HepG2 (cell line): ENCODE measurements at regions not wholly inside any gene's neighbourhood (a gene's known extent, or its start where the extent isn't known, plus 50 kb on each side); places are given as distances from the start of the nearest gene placed in this dataset.

Source experiments
- ATAC-seq: fragments of 200-7000 bp; cut with Tn5 transposase; 3 replicates; pipeline ENCODE4 v1.9.1; 2020; ENCODE audit warnings: mild to moderate bottlenecking, moderate library complexity
- BruUV-seq: library from RNA; stranded (reverse); fragments of 400-500 nt; replicated peaks from 2 replicates; lab custom pipeline; 2021; lab: Mats Ljungman, UMichigan
- CTCF ChIA-PET: fragments of 300-600 bp; formaldehyde crosslinking; extraction: SDS; loops from one replicate; lab custom pipeline; 2021; ENCODE audit warnings: low total read pairs, inconsistent platforms, low intra/inter-chr PET ratio; lab: Yijun Ruan, JAX
- POLR2A ChIA-PET: fragments of 350-600 bp; sonication (Branson Sonifier 250); formaldehyde crosslinking; loops from one replicate; lab custom pipeline; 2020; ENCODE audit warnings: antibody characterized with exemption, inconsistent platforms; lab: Yijun Ruan, JAX
- DNase-seq: peaks from one replicate; pipeline ENCODE4 v3.0.0-alpha.2; 2015; ENCODE audit warnings: low spot score
- FAIRE-seq: peaks from 3 replicates; lab custom pipeline; 2011; peaks lifted over from hg19 to GRCh38; lab: Jason Lieb, UNC
- H2AFZ ChIP-seq: one replicate; pipeline ENCODE4 v1.6.1; 2011; ENCODE audit warnings: low read length, inconsistent platforms
- H3K27ac ChIP-seq: fragments of 300-600 bp; 3 replicates; pipeline ENCODE4 v1.8.0; 2011; ENCODE audit warnings: mixed run types, mild to moderate bottlenecking, mixed read lengths, low read length, inconsistent platforms; ENCODE audit not compliant: insufficient read depth; ENCODE audit errors: extremely low read length
- H3K27me3 ChIP-seq, 2 experiments: fragments of 200-600 bp in 1 of 2; 2 replicates in 1 of 2; 3 replicates in 1 of 2; pipeline versions ENCODE4 v1.6.0 to v1.8.0; 2011; ENCODE audit warnings: low read length in 2 of 2, mild to moderate bottlenecking in 2 of 2, moderate library complexity in 2 of 2, inconsistent platforms in 1 of 2; ENCODE audit not compliant: insufficient read depth in 2 of 2, control insufficient read depth in 1 of 2
- H3K36me3 ChIP-seq, 2 experiments: fragments of 200-600 bp in 1 of 2; replicated peaks in 1 of 2; 2 replicates in 1 of 2; 3 replicates in 1 of 2; pipeline versions ENCODE4 v1.5.1 to v1.8.0; 2011; ENCODE audit warnings: low read length in 2 of 2, inconsistent platforms in 1 of 2; ENCODE audit not compliant: insufficient read depth in 2 of 2, control insufficient read depth in 1 of 2
- H3K4me1 ChIP-seq: 2 replicates; pipeline ENCODE4 v1.5.1; 2012; ENCODE audit warnings: low read length, inconsistent platforms; ENCODE audit not compliant: insufficient read depth
- H3K4me2 ChIP-seq: 2 replicates; pipeline ENCODE4 v1.6.0; 2011; ENCODE audit warnings: low read depth, low read length, inconsistent platforms
- H3K4me3 ChIP-seq, 3 experiments: fragments of 200-600 bp in 1 of 3; sonication (generic), shearing (Covaris generic) in 1 of 3; replicated peaks in 1 of 3; 2 replicates each; pipeline ENCODE4 v1.5.1; 2011 to 2016; ENCODE audit warnings: low read length in 3 of 3, inconsistent platforms in 2 of 3, low read depth in 2 of 3, mild to moderate bottlenecking in 2 of 3, control low read depth in 1 of 3, mixed read lengths in 1 of 3; ENCODE audit not compliant: insufficient read depth in 1 of 3
- H3K79me2 ChIP-seq: one replicate; pipeline ENCODE4 v1.6.1; 2011; ENCODE audit warnings: low read length, inconsistent platforms; ENCODE audit not compliant: insufficient read depth
- H3K9ac ChIP-seq: 2 replicates; pipeline ENCODE4 v1.6.0; 2011; ENCODE audit warnings: mild to moderate bottlenecking, low read depth, low read length, inconsistent platforms; ENCODE audit not compliant: insufficient read depth
- H3K9me3 ChIP-seq: 2 replicates; pipeline ENCODE4 v1.5.1; 2012; ENCODE audit warnings: mild to moderate bottlenecking, low read length
- H4K20me1 ChIP-seq: 2 replicates; pipeline ENCODE4 v1.6.0; 2011; ENCODE audit warnings: inconsistent platforms, mild to moderate bottlenecking, low read length, moderate library complexity; ENCODE audit not compliant: insufficient read depth
- CEBPZ ChIP-seq: IDR thresholded peaks from 2 replicates; pipeline ENCODE4 v1.6.1; 2012; ENCODE audit warnings: low read length, improper control_type of control experiment
- E2F5 ChIP-seq: sonication (generic); formaldehyde crosslinking; conservative IDR thresholded peaks from 2 replicates; pipeline ENCODE4 v1.4.0; 2020; ENCODE audit warnings: missing genetic modification reagents
- HNF1B ChIP-seq: sonication (generic); formaldehyde crosslinking; IDR thresholded peaks from 2 replicates; pipeline ENCODE4 v1.5.1; 2020; ENCODE audit warnings: mild to moderate bottlenecking, moderate library complexity, missing genetic modification reagents
- PPARG ChIP-seq: conservative IDR thresholded peaks from 2 replicates; pipeline ENCODE4 v1.6.1; 2016; ENCODE audit warnings: missing biosample characterization, missing genetic modification reagents
- TERF1 ChIP-seq: sonication (generic); formaldehyde crosslinking; IDR thresholded peaks from 2 replicates; pipeline ENCODE4 v1.8.0; 2022; ENCODE audit warnings: mild to moderate bottlenecking, missing genetic modification reagents, moderate library complexity
- ZNF101 ChIP-seq: sonication (generic); formaldehyde crosslinking; IDR thresholded peaks from 2 replicates; pipeline ENCODE4 v1.4.0; 2020; ENCODE audit warnings: mild to moderate bottlenecking, low read depth, missing genetic modification reagents, borderline replicate concordance
- in situ Hi-C: cut with HindIII; loops from 2 replicates; pipeline ENCODE4 v1.10.0; 2017; ENCODE audit warnings: low pct_unique_long_range_greater_than_20kb; ENCODE audit not compliant: extremely low pct_ligation_motif_present
- intact Hi-C: fragments of 100-400 bp; cut with micrococcal nuclease; formaldehyde crosslinking; loops from one replicate; pipeline ENCODE4 v1.10.0; 2022; ENCODE audit not compliant: unreplicated experiment

GRCh38 chr10:78332012-78332411, 298.3 kb downstream of the RPS24 start (continued):
- no peak for TF ChIP-seq HNF1B (CRISPR knock-in tag)
- TF ChIP-seq CEBPZ, result no peak
- TF ChIP-seq PPARG (CRISPR knock-in tag), result no peak

- H3K4me1 ChIP-seq, result no peaks in the 10 kb centered on the region
- H3K4me2 ChIP-seq, result no peak overlapping the region
- ChIA-PET CTCF (no interaction called here), POLR2A (no interaction called here)
- peaks cover 5% of the 10 kb centered on the region; the same call in 1 of the 2 replicates for H3K9me3 ChIP-seq
- H3K9ac ChIP-seq, result no peak overlapping the region
- intact Hi-C loops, result no loop called here
- TF ChIP-seq TERF1 (CRISPR knock-in tag) (no peak), ZNF101 (CRISPR knock-in tag) (no peak), E2F5 (no peak)
- no TSS peak for BruUV-seq
- in situ Hi-C loops, result no loop called here
- peaks cover 0 to 6% of the 10 kb centered on the region in 2 experiments; a peak in 3 of 5 replicates for H3K27me3 ChIP-seq
- FAIRE-seq (no peak), ATAC-seq (no peak), DNase-seq (no peak)
- H4K20me1 ChIP-seq, result no peaks in the 10 kb centered on the region
- H3K4me3 ChIP-seq, result no peak overlapping the region
- H3K36me3 ChIP-seq, result no peaks in the 10 kb centered on the region
- no peak overlapping the region for H2AFZ ChIP-seq
- H3K79me2 ChIP-seq, result no peaks in the 10 kb centered on the region
- H3K27ac ChIP-seq, result no peak overlapping the region
These were observed 299.0 kb downstream of the RPS24 start for GRCh38 chr10:78332657-78333056.
